Psoas muscle (tissue), 7 donors: ENCODE measurements at regions not wholly inside any gene's neighbourhood (a gene's known extent, or its start where the extent isn't known, plus 50 kb on each side); places are given as distances from the start of the nearest gene placed in this dataset.

Source experiments
- ATAC-seq, 4 donors: fragments of 200-7000 bp; cut with Tn5 transposase; one replicate each; pipeline ENCODE4 v1.9.1; 2020; ENCODE audit warnings: moderate library complexity in 3 of 4, mild to moderate bottlenecking in 2 of 4
- DNase-seq, 2 donors: peaks; one replicate each; pipeline ENCODE4 v3.0.0-alpha.2; 2020
- H3K27ac ChIP-seq: fragments of 200-600 bp; one replicate; pipeline ENCODE4 v1.8.0; 2022
- H3K27me3 ChIP-seq, 3 donors: fragments of 200-600 bp in 1 of 3; one replicate each; pipeline versions ENCODE4 v1.6.1 to v1.8.0; 2013 to 2022; ENCODE audit warnings: low read length in 2 of 3, mild to moderate bottlenecking in 2 of 3, moderate library complexity in 1 of 3; ENCODE audit not compliant: insufficient read depth in 3 of 3
- H3K36me3 ChIP-seq, 2 donors: fragments of 200-600 bp in 1 of 2; one replicate each; pipeline versions ENCODE4 v1.6.1 to v1.8.0; 2013 to 2022; ENCODE audit warnings: low read depth in 1 of 2, mild to moderate bottlenecking in 1 of 2, moderate library complexity in 1 of 2; ENCODE audit not compliant: insufficient read depth in 1 of 2
- H3K4me1 ChIP-seq: fragments of 200-600 bp; one replicate; pipeline ENCODE4 v1.8.0; 2022
- H3K4me3 ChIP-seq: fragments of 200-600 bp; one replicate; pipeline ENCODE4 v1.8.0; 2022; ENCODE audit warnings: mild to moderate bottlenecking
- H3K9me3 ChIP-seq: fragments of 200-600 bp; one replicate; pipeline ENCODE4 v1.8.0; 2022
- WGBS, 3 donors: extraction: QIAGEN DNeasy Blood & Tissue Kit; methylation state at CpG; one replicate each; pipeline versions ENCODE4 v1.1.6 to v1.1.7; 2013; 5-methylcytosine and 5-hydroxymethylcytosine counted together
- intact Hi-C, 2 donors: fragments of 100-400 bp; cut with DNase I; formaldehyde crosslinking; loops; one replicate each; pipeline versions ENCODE4 v1.11.0 to v1.14.2; 2022
- TF ChIP-seq, protein P1 (sequence below): fragments of 200-600 bp; IDR thresholded peaks from one replicate; pipeline ENCODE4 v1.8.0; 2022; ENCODE audit warnings: antibody characterized with exemption
- donor health status: healthy with polysubstance abuse.
- donor health status: DM: no; HTN: no; CAD: no; lungs with moderate emphysema.
- donor health status: Bipolar disorder and iron deficiency.
- donor health status: healthy.
- donor health status: DM: yes; HTN: yes; CAD: no.
- donor health status: DM: no; HTN: no; CAD: no.
- donor health status: DM: yes; HTN: yes; CAD: no.

DNA sequence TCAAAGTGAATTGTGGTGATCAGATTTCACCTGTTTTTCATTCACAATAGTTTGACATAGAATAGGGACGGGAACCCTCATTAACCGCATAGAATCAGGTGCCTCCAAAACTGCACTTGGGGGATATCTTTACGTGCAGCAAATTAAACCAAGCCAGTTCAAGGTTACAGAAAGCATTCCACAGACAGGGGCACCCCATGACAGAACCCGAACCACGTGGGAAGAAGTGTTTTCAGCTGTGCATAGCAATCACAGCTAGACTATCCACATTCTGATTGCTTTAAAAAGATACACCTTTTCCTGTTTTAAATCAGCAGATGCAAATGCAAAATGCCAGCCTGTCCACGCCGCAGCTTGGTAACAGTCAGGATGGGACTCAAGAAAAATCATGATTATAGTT is 205.8 kb downstream of the ANAPC1 start:
- ATAC-seq (peak in 2 of 4 donors; percentile 37 to 55), DNase-seq (no peak)
- 67 to 73% (median 69%) methylated on average over 7 of the region's 7 CpGs for WGBS, 3 donors
- intact Hi-C loops, result no loop called here
- TF ChIP-seq, protein P1, sequence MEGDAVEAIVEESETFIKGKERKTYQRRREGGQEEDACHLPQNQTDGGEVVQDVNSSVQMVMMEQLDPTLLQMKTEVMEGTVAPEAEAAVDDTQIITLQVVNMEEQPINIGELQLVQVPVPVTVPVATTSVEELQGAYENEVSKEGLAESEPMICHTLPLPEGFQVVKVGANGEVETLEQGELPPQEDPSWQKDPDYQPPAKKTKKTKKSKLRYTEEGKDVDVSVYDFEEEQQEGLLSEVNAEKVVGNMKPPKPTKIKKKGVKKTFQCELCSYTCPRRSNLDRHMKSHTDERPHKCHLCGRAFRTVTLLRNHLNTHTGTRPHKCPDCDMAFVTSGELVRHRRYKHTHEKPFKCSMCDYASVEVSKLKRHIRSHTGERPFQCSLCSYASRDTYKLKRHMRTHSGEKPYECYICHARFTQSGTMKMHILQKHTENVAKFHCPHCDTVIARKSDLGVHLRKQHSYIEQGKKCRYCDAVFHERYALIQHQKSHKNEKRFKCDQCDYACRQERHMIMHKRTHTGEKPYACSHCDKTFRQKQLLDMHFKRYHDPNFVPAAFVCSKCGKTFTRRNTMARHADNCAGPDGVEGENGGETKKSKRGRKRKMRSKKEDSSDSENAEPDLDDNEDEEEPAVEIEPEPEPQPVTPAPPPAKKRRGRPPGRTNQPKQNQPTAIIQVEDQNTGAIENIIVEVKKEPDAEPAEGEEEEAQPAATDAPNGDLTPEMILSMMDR, result no peak
- Histone ChIP-seq H3K27me3 (no peaks in the 10 kb centered on the region), H3K9me3 (no peaks in the 10 kb centered on the region), H3K4me3 (no peak overlapping the region), H3K4me1 (no peaks in the 10 kb centered on the region), H3K27ac (no peak overlapping the region), H3K36me3 (no peaks in the 10 kb centered on the region)

DNA sequence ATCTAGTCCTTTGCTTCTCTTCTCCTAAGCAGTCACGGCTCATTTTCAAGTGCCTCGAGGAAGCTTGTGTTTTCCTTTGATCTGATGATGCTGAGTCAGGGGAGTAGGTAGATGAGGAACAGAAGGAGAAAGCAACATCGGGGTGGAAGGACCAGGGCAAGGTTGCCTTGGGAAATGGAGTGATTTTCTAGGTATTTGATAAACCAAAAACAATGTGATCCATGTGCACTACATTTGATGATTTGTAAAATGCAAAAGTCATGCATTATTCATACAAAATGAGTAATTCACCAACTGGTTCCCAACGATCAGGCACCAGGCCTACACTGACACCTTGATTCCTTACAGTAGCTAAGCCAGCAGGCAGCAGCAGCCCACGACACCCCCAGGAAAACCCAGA is 205.3 kb downstream of the ANAPC1 start:
- H3K9me3 ChIP-seq, result no peaks in the 10 kb centered on the region
- no peaks in the 10 kb centered on the region for H3K27me3 ChIP-seq
- H3K36me3 ChIP-seq, result no peaks in the 10 kb centered on the region
- H3K4me3 ChIP-seq, result no peak overlapping the region
- no peak for ATAC-seq
- intact Hi-C loops, result no loop called here
- DNase-seq, result no peak
- TF ChIP-seq, protein P1, result no peak
- no peaks in the 10 kb centered on the region for H3K4me1 ChIP-seq
- H3K27ac ChIP-seq, result no peak overlapping the region
- WGBS, 3 donors, result 55 to 65% (median 59%) methylated on average over 5 of the region's 5 CpGs

DNA sequence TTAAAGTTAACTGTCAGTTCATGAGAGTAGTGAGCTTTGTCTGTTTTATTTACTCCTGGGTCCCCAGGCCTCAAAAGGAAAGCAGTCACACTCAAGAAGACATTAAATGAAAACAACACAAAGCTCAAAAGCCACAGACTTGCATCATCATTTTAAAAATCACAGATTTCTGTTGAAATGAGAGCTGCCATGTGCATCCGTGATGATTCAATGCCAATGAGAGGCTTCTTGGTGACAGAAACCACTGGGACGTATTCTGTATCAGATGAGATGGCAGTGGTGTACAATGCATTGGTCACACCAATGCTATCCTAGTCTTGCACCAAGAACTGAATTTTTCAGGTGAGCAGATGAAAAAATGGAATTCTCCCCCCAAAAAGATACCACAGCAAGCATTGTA is 204.8 kb downstream of the ANAPC1 start:
- H3K27me3 ChIP-seq, result no peaks in the 10 kb centered on the region
- no peaks in the 10 kb centered on the region for H3K9me3 ChIP-seq
- no peaks in the 10 kb centered on the region for H3K36me3 ChIP-seq
- H3K27ac ChIP-seq, result no peak overlapping the region
- no peak overlapping the region for H3K4me3 ChIP-seq
- no peak for ATAC-seq
- intact Hi-C loops, result no loop called here
- DNase-seq, result no peak
- no peaks in the 10 kb centered on the region for H3K4me1 ChIP-seq
- TF ChIP-seq, protein P1, result no peak
- WGBS, 3 donors, result 81 to 96% (median 81%) methylated on average over 2 of the region's 2 CpGs

DNA sequence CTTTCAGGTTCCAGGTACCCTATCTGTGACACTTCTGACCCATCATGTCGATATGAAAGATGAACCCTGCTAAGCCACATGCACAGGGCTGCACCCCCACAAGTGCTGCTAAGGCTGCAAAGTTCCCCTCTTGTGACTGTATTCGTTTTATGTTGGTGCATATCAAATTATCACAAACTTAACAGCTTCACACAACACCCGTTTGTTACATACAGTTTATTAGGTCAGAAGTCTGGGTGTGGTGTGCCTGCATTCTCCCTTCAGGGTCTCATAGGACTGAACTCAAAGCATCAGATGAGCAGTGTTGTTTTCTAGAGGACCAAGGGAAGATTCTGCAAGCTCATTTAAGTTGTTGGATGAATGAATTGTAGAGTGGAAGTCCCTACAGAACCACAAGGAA is 199.4 kb downstream of the ANAPC1 start:
- TF ChIP-seq, protein P1, result no peak
- intact Hi-C loops, result no loop called here
- no peaks in the 10 kb centered on the region for H3K9me3 ChIP-seq
- H3K27ac ChIP-seq, result no peak overlapping the region
- H3K4me3 ChIP-seq, result no peak overlapping the region
- H3K27me3 ChIP-seq, result no peaks in the 10 kb centered on the region
- no peak for ATAC-seq
- H3K4me1 ChIP-seq, result no peaks in the 10 kb centered on the region
- no peak for DNase-seq
- 64 to 79% (median 72%) methylated on average over 3 of the region's 3 CpGs for WGBS, 3 donors
- H3K36me3 ChIP-seq, result no peaks in the 10 kb centered on the region

DNA sequence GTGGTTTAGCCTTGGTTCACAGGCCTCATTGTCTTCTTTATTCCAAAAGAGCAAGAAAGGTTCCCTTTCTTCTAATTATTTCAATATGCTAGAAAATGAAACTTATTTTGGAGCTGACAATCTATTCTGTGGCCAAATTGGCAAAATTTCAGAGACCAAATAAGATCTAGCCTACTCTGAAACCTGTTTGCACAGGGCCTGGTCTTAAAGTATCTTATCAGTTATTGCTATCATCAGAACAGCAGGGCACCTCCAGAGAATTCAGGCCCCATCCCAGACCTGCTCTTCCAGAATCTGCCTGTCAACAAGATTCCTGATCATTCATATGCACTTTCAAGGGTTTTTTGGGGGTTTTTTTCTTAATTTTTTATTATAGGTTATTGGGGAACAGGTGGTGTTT is 198.7 kb downstream of the ANAPC1 start:
- Histone ChIP-seq H3K27me3 (no peaks in the 10 kb centered on the region), H3K27ac (no peak overlapping the region), H3K9me3 (no peaks in the 10 kb centered on the region), H3K4me1 (no peaks in the 10 kb centered on the region), H3K36me3 (no peaks in the 10 kb centered on the region), H3K4me3 (no peak overlapping the region)
- DNase-seq (no peak), ATAC-seq (no peak)
- intact Hi-C loops, result no loop called here
- TF ChIP-seq, protein P1, result no peak
